LoVo (cell line): ENCODE measurements at regions not wholly inside any gene's neighbourhood (a gene's known extent, or its start where the extent isn't known, plus 50 kb on each side); places are given as distances from the start of the nearest gene placed in this dataset.

ENCODE experiments used
- DNase-seq: peaks from one replicate; pipeline ENCODE4 v3.0.0-alpha.2; 2016; ENCODE audit warnings: low spot score

DNA sequence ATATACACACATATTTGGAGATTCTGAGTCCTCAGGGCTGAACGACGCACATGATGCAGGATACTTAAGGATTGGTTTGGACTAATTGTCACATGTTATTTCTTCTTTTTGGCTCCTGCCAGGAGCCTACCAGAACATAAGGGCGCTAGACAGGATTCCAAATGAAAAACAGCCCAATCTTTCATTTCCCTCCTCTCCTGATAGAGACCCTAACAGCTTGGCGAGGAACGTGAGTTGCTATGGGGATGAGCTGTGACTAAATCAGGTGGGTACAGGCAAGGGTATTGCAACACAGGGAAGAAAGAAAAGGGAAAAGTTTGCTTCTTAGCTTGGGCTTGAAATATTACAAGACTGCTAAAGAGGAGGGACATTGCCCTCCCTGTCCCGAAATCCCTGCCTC, 109.9 kb downstream of the AIPL1 start:
- DNase-seq = no peak

DNA sequence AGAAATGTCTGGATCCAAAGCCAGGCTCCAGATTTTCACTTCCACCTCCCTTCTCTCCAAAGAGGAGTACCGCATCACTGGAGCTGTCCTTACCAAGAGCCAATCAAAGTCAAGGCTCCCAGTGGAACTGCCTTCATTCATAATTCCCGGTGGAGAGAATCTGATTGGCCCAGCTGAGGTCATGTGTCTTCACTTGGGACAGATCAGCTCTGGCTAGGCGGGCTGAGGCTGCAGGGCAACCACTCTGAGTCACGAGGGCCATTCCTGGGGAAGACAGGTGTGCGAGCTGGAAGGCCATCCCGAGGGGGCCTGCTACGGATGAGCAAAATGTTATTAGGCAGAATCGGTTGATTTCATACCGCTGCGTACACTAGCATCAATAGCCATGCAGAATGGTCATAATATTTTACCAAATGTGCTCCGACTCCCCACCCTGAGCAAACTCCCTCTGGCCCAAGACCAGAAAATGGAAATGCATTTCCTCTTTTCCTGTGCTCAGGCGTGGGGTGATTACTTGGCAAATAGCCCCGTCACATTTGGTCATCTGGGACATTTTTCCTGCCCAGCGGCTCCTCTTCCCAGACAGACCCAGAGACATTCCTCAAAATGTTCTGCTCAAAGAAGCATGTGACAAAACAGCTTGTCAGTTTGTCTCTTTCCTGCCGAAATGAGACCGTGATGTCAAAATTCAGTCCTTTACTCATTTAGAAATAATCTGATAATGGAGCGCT, 111.1 kb downstream of the AIPL1 start:
- DNase-seq = no peak

DNA sequence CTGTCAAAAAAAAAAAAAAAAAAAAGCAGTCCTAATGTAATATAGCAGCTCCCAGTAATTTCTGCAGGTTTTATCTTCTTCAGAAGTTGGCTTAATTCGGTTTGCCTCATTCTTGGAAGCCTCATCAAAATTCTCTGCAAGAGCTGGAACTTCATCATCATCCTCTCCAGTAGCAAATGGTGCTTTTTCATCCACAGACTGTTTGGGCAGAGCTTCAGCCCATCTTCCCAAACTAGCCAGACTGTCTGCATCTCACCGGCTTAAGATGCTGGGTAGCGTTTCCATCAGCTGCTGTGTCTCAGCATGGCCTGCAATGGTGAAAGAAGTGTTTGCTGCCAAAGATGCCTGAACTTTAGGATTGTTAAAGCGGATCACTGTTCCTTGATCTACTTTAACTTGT, 112.6 kb downstream of the AIPL1 start:
- no peak for DNase-seq

GRCh38 chr17:6314311-6314710, 120.6 kb downstream of the AIPL1 start:
- DNase-seq = no peak

DNA sequence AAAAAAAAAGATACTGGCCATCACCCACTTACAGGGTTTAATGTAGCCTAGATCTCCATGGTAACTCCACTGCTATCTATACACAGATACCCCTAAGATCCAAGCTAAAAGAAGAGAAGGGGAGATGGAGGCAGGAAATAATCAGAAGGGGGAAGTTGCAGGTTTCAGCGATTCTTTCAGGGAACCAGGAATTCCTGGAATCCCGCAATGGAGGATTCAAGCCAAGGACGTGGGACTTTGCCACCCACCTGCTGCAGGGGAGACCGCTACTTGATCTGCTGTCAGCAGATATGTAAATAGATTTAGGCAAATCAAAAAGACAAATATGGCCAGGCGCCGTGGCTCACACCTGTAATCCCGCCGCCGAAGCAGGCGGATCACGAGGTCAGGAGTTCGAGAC, 121.1 kb downstream of the AIPL1 start:
- no peak for DNase-seq

DNA sequence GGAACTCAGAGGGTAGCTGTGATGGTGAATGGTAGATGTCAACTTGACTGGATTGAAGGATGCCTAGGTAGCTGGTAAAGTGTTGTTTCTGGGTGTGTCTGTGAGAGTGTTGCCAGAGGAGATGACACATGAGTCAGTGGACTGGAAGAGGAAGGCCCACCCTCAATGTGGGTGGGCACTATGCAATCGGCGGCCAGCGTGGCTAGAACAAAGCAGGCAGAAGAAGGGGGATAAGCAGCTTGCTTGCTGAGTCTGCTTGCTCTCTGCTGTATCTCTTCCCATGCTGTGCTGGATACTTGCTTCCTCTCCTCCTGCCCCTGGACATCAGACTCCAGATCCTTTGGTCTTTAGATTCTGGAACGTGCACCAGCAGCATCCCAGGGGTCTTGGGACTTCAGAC, 128.1 kb downstream of the AIPL1 start:
- no peak for DNase-seq

- no peak for DNase-seq
These were observed 129.1 kb downstream of the AIPL1 start for GRCh38 chr17:6305613-6306360.

DNA sequence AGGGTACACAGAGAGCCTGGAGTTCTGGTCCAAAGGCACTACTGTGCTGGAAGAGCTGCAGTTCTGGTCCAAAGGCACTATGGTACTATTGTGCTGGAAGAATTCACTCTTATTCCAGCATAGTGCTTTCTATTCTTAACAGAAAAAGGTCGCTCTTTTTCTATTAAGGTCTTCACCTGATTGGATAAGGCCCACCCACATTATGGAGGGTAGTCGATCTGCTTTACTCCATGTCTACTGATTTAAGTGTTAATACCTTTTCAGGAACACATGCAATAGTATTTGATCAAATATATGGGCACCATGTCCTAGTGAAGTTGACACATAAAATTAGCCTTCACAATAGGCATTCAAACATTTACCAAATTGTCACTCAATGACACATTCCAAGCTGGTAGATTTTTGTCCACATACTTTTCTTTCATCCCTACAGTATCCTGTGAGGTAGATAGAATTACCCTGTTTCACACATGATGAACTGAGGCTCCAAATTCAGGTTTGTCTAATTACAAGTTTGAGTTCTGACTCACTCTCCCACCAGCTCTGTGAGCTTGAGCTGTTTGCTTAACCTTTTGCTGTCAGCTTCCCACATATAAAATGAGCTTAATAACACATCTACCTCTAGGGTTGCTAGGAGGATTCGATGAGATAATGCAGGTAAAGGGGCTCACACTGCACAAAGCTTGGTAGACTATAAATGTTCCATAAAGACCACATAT, 129.9 kb downstream of the AIPL1 start:
- no peak for DNase-seq

- DNase-seq = peak; percentile 30
These were observed 131.3 kb downstream of the AIPL1 start for GRCh38 chr17:6303664-6304063.

DNA sequence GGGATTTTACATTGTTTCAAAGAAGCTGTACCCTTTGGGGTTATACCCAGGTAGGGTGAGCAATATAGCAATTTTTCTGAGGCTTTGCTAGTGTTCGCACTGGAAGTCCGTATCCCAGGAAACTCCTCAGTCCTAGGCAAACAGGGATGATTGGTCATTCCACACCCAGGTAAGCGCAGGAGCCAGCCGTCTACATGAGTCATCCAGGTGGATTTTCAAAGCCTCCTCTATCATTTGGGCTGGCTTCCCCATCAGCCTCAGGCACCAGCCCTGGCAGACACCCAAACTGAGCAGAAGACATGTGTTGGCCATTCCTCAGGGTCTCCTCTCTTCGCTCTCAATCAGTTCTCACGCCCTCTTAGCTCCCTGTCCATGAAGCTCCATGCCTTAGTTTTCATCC, 135.6 kb downstream of the AIPL1 start:
- DNase-seq = no peak

DNA sequence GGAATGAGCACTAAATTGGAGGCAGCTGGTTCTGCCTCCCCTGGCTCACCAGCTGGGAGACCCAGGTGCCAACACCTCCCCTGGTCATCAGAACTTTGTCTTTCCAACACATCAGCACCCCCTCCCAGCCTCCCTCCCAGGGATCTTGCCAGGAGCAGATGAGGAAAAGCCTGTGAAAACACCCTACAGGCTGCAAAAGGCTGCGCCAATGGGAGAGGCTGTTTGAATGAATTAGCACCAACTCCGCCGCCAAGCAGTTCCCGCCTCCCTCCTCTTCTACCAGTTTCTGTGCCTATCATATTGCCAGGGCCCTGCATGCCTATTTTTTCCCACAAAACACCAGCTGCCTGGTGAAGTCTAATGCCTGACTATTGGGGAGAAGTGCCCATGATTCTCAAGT, 137.0 kb downstream of the AIPL1 start:
- DNase-seq = no peak

GRCh38 chr17:6297119-6297518, 137.8 kb downstream of the AIPL1 start:
- DNase-seq = no peak

GRCh38 chr17:6290488-6291196, 144.3 kb downstream of the AIPL1 start:
- DNase-seq = no peak

GRCh38 chr17:6286233-6286632, 148.7 kb downstream of the AIPL1 start:
- no peak for DNase-seq

DNA sequence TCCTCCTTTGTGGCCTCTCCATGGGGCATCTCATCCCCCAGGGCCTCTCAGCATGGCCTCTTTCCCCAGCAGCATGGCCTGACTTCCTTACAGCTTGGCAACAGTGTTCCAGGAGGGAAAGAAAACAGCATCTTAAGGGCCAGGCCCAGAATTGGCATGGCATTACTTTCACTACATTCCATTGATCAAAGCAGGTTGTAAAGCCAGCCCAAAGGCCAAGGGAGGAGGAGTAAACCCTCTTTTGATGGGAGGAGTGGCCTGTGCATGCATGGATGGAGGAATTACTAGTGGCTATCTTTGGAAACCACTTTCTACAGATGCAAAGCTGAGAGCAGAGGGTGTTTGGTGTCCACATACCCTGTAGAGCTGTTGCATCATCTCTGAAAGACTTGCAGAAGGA, 149.4 kb downstream of the AIPL1 start:
- no peak for DNase-seq

GRCh38 chr17:6279659-6280058, 155.3 kb downstream of the AIPL1 start:
- peak; percentile 19 for DNase-seq

DNA sequence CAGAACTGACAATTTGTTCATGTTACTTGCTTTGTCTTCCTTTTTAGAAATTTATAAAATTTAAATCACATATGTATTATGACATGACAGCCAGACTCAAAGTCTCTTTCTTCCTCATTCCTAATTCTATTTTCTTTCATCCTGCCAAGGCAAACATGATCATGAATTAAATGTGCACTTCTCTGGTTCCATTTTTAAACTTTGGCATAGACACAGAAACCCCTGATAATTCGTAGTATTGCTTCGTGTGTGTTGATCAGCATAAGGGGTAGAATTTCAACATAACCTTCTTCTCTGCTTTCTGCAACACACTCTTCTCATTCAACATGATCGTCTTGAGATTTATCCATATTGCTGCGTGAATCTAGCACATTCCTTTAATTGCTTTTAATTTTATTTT, 156.5 kb downstream of the AIPL1 start:
- no peak for DNase-seq

GRCh38 chr17:6276711-6277110, 158.2 kb downstream of the AIPL1 start:
- DNase-seq = no peak

DNA sequence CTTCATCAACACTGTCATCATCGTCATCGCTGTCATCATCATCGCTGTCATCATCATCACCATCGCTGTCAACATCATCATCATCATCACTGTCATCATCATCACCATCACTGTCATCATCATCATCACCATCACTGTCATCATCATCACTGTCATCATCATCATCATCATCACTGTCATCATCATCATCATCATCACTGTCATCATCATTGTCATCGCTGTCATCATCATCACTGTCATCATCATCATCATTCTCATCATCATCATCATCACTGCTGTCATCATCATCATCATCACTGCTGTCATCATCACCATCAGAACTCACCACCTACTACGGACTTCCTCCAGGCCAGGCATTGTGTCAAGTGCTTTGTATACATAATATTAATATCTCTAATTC, 160.6 kb downstream of the AIPL1 start:
- no peak for DNase-seq

DNA sequence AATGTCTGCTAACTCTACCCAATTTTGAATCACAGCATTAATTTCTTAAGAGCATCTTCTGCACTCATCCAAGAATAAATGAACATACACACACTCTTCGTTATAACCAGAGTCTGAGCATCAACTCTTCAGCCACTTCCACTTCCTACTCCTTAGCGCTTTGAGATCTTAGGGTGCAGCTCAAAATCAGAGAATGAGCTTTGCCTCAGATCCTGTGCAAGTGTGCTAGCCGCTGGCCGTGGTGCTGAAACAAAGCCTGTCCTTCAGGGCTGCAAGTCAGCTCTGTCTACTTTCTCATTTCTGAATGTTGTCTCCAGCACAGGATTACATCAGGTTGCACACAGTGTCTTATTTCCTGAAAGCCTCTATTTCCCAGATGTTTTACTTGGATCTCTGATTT, 165.4 kb downstream of the AIPL1 start:
- peak; percentile 50 for DNase-seq

DNA sequence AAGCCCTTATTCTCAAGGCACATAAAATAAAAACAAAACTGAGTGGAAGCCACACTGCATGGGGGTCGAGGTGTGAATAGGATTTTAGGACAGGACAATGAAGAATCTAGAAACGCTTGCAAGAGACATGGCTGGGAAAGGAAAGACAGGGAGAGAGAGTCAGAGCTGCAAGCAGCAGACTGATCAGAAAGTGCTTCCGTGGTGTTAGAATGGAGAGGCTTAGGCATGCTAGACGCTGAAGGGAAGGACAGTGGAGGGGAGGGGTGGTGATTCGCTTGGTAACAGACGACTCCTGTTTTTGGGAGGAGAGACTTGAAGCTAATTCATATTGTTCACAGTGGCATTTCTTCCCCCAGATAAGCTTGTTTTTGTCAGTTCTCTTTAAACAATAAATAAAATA, 173.5 kb downstream of the AIPL1 start:
- no peak for DNase-seq

DNA sequence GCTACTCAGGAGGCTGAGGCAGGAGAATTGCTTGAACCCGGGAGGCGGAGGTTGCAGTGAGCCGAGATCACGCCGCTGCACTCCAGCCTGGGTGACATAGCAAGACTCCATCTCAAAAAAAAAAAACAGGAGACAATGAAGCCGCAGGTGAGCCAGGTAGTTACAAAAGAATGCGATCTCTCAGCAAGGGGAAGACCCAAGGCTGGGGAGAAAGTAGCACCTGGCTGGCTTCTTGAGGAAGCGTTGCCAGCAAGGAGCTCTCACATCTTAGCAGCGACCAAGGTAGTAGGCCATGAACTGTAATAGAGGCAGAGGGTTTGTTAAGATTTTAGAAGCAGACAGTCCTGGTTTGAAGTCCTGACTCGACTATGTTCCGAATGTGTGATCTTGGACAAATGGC, 175.0 kb downstream of the AIPL1 start:
- no peak for DNase-seq

DNA sequence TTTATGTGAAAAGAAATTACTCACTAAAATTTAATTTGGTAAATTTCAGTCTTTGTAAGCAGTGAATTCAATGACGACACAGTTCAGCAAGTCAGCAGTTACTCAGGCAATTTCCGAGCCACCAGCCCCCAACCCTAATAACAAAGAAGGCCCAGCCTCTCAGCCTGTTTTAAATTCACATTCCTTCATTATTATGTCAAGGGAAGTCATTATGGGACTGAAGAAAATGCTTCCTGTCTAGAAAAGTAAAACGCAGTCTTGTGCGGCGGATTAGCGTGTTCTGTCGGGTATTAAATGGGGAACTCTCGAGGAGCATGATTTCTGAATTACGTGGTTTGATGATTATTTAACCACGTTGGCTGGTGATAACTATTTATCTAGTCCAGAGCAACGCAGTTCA, 177.6 kb downstream of the AIPL1 start:
- DNase-seq = no peak
